HepG2 (cell line): ENCODE measurements at regions not wholly inside any gene's neighbourhood (a gene's known extent, or its start where the extent isn't known, plus 50 kb on each side); places are given as distances from the start of the nearest gene placed in this dataset.

Source experiments
- ATAC-seq: fragments of 200-7000 bp; cut with Tn5 transposase; 3 replicates; pipeline ENCODE4 v1.9.1; 2020; ENCODE audit warnings: mild to moderate bottlenecking, moderate library complexity
- BruUV-seq: library from RNA; stranded (reverse); fragments of 400-500 nt; replicated peaks from 2 replicates; lab custom pipeline; 2021; lab: Mats Ljungman, UMichigan
- CTCF ChIA-PET: fragments of 300-600 bp; formaldehyde crosslinking; extraction: SDS; loops from one replicate; lab custom pipeline; 2021; ENCODE audit warnings: low total read pairs, inconsistent platforms, low intra/inter-chr PET ratio; lab: Yijun Ruan, JAX
- POLR2A ChIA-PET: fragments of 350-600 bp; sonication (Branson Sonifier 250); formaldehyde crosslinking; loops from one replicate; lab custom pipeline; 2020; ENCODE audit warnings: antibody characterized with exemption, inconsistent platforms; lab: Yijun Ruan, JAX
- DNase-seq: peaks from one replicate; pipeline ENCODE4 v3.0.0-alpha.2; 2015; ENCODE audit warnings: low spot score
- FAIRE-seq: peaks from 3 replicates; lab custom pipeline; 2011; peaks lifted over from hg19 to GRCh38; lab: Jason Lieb, UNC
- H2AFZ ChIP-seq: one replicate; pipeline ENCODE4 v1.6.1; 2011; ENCODE audit warnings: low read length, inconsistent platforms
- H3K27ac ChIP-seq: fragments of 300-600 bp; 3 replicates; pipeline ENCODE4 v1.8.0; 2011; ENCODE audit warnings: mixed run types, mild to moderate bottlenecking, mixed read lengths, low read length, inconsistent platforms; ENCODE audit not compliant: insufficient read depth; ENCODE audit errors: extremely low read length
- H3K27me3 ChIP-seq, 2 experiments: fragments of 200-600 bp in 1 of 2; 2 replicates in 1 of 2; 3 replicates in 1 of 2; pipeline versions ENCODE4 v1.6.0 to v1.8.0; 2011; ENCODE audit warnings: low read length in 2 of 2, mild to moderate bottlenecking in 2 of 2, moderate library complexity in 2 of 2, inconsistent platforms in 1 of 2; ENCODE audit not compliant: insufficient read depth in 2 of 2, control insufficient read depth in 1 of 2
- H3K36me3 ChIP-seq, 2 experiments: fragments of 200-600 bp in 1 of 2; replicated peaks in 1 of 2; 2 replicates in 1 of 2; 3 replicates in 1 of 2; pipeline versions ENCODE4 v1.5.1 to v1.8.0; 2011; ENCODE audit warnings: low read length in 2 of 2, inconsistent platforms in 1 of 2; ENCODE audit not compliant: insufficient read depth in 2 of 2, control insufficient read depth in 1 of 2
- H3K4me1 ChIP-seq: 2 replicates; pipeline ENCODE4 v1.5.1; 2012; ENCODE audit warnings: low read length, inconsistent platforms; ENCODE audit not compliant: insufficient read depth
- H3K4me2 ChIP-seq: 2 replicates; pipeline ENCODE4 v1.6.0; 2011; ENCODE audit warnings: low read depth, low read length, inconsistent platforms
- H3K4me3 ChIP-seq, 3 experiments: fragments of 200-600 bp in 1 of 3; sonication (generic), shearing (Covaris generic) in 1 of 3; replicated peaks in 1 of 3; 2 replicates each; pipeline ENCODE4 v1.5.1; 2011 to 2016; ENCODE audit warnings: low read length in 3 of 3, inconsistent platforms in 2 of 3, low read depth in 2 of 3, mild to moderate bottlenecking in 2 of 3, control low read depth in 1 of 3, mixed read lengths in 1 of 3; ENCODE audit not compliant: insufficient read depth in 1 of 3
- H3K79me2 ChIP-seq: one replicate; pipeline ENCODE4 v1.6.1; 2011; ENCODE audit warnings: low read length, inconsistent platforms; ENCODE audit not compliant: insufficient read depth
- H3K9ac ChIP-seq: 2 replicates; pipeline ENCODE4 v1.6.0; 2011; ENCODE audit warnings: mild to moderate bottlenecking, low read depth, low read length, inconsistent platforms; ENCODE audit not compliant: insufficient read depth
- H3K9me3 ChIP-seq: 2 replicates; pipeline ENCODE4 v1.5.1; 2012; ENCODE audit warnings: mild to moderate bottlenecking, low read length
- H4K20me1 ChIP-seq: 2 replicates; pipeline ENCODE4 v1.6.0; 2011; ENCODE audit warnings: inconsistent platforms, mild to moderate bottlenecking, low read length, moderate library complexity; ENCODE audit not compliant: insufficient read depth
- ADNP ChIP-seq: sonication (generic); formaldehyde crosslinking; IDR thresholded peaks from 2 replicates; pipeline ENCODE4 v1.4.0; 2020; ENCODE audit warnings: missing genetic modification reagents
- FOXK1 ChIP-seq: sonication (generic); formaldehyde crosslinking; IDR thresholded peaks from 2 replicates; pipeline ENCODE4 v1.4.0; 2020; ENCODE audit warnings: low read depth, missing genetic modification reagents, borderline replicate concordance
- HIVEP1 ChIP-seq: sonication (generic); formaldehyde crosslinking; IDR thresholded peaks from 2 replicates; pipeline ENCODE4 v1.4.0; 2020; ENCODE audit warnings: mild to moderate bottlenecking, missing genetic modification reagents
- KDM5B ChIP-seq: sonication (generic); formaldehyde crosslinking; IDR thresholded peaks from 2 replicates; pipeline ENCODE4 v1.4.0; 2020; ENCODE audit warnings: missing genetic modification reagents, mild to moderate bottlenecking, borderline replicate concordance
- KLF15 ChIP-seq: sonication (generic); formaldehyde crosslinking; IDR thresholded peaks from 2 replicates; pipeline ENCODE4 v1.8.1; 2023; ENCODE audit warnings: borderline replicate concordance, mild to moderate bottlenecking, inconsistent platforms, missing genetic modification reagents, mixed read lengths
- SP140L ChIP-seq: sonication (generic); formaldehyde crosslinking; IDR thresholded peaks from 2 replicates; pipeline ENCODE4 v1.4.0; 2020; ENCODE audit warnings: missing genetic modification reagents, borderline replicate concordance
- ZBTB20 ChIP-seq: sonication (generic); formaldehyde crosslinking; IDR thresholded peaks from 2 replicates; pipeline ENCODE4 v1.8.1; 2023; ENCODE audit warnings: missing genetic modification reagents, low read depth, mild to moderate bottlenecking, borderline replicate concordance
- ZSCAN21 ChIP-seq: sonication (generic); formaldehyde crosslinking; IDR thresholded peaks from 2 replicates; pipeline ENCODE4 v1.8.0; 2022; ENCODE audit warnings: mild to moderate bottlenecking, missing genetic modification reagents, moderate library complexity, borderline replicate concordance
- WGBS: methylation state at CpG from one replicate; pipeline ENCODE4 v1.1.6; 2017; ENCODE audit warnings: low lambda C conversion rate; 5-methylcytosine and 5-hydroxymethylcytosine counted together
- in situ Hi-C: cut with HindIII; loops from 2 replicates; pipeline ENCODE4 v1.10.0; 2017; ENCODE audit warnings: low pct_unique_long_range_greater_than_20kb; ENCODE audit not compliant: extremely low pct_ligation_motif_present
- intact Hi-C: fragments of 100-400 bp; cut with micrococcal nuclease; formaldehyde crosslinking; loops from one replicate; pipeline ENCODE4 v1.10.0; 2022; ENCODE audit not compliant: unreplicated experiment
- TF ChIP-seq, protein P1 (sequence below): sonication (generic); formaldehyde crosslinking; IDR thresholded peaks from 2 replicates; pipeline ENCODE4 v1.4.0; 2020; ENCODE audit warnings: missing genetic modification reagents
- TF ChIP-seq, protein P2 (sequence below): sonication (generic); formaldehyde crosslinking; IDR thresholded peaks from 2 replicates; pipeline ENCODE4 v1.4.0; 2020; ENCODE audit warnings: missing genetic modification reagents
- TF ChIP-seq, protein P3 (sequence below): IDR thresholded peaks from 2 replicates; pipeline ENCODE4 v1.6.1; 2016; ENCODE audit warnings: missing biosample characterization, missing genetic modification reagents, low read depth

DNA sequence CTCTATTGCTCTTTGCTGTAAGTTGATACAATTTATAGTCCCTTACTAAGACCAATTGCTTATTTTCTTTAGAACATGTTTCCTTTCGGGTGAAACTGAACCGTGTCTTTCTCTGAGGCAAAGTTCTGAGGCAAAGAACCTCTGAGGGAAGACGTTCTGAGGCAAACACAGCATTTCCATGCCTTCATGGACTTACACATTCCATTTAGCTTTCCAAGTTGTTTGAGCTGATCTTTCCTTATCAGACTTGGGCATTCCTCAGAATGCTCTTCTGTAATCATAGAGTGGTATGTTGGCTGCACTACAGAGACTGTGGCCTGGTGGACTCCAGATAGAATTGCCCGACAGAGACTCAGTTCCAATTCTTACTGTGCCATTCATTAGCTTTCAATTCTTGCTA is 579.1 kb downstream of the KCTD12 start:
- intact Hi-C loops (no loop called here), in situ Hi-C loops (no loop called here)
- H3K4me2 ChIP-seq: no peak overlapping the region
- H3K27me3 ChIP-seq: peaks cover 0 to 2% of the 10 kb centered on the region in 2 experiments; a peak in 1 of 5 replicates
- no peak overlapping the region for H3K9ac ChIP-seq
- no peak for TF ChIP-seq FOXK1
- no peak for TF ChIP-seq KLF15 (CRISPR knock-in tag)
- no peak for TF ChIP-seq HIVEP1 (CRISPR knock-in tag)
- TF ChIP-seq, protein P1, sequence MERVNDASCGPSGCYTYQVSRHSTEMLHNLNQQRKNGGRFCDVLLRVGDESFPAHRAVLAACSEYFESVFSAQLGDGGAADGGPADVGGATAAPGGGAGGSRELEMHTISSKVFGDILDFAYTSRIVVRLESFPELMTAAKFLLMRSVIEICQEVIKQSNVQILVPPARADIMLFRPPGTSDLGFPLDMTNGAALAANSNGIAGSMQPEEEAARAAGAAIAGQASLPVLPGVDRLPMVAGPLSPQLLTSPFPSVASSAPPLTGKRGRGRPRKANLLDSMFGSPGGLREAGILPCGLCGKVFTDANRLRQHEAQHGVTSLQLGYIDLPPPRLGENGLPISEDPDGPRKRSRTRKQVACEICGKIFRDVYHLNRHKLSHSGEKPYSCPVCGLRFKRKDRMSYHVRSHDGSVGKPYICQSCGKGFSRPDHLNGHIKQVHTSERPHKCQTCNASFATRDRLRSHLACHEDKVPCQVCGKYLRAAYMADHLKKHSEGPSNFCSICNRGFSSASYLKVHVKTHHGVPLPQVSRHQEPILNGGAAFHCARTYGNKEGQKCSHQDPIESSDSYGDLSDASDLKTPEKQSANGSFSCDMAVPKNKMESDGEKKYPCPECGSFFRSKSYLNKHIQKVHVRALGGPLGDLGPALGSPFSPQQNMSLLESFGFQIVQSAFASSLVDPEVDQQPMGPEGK (CRISPR knock-in tag): no peak
- TF ChIP-seq, protein P2, sequence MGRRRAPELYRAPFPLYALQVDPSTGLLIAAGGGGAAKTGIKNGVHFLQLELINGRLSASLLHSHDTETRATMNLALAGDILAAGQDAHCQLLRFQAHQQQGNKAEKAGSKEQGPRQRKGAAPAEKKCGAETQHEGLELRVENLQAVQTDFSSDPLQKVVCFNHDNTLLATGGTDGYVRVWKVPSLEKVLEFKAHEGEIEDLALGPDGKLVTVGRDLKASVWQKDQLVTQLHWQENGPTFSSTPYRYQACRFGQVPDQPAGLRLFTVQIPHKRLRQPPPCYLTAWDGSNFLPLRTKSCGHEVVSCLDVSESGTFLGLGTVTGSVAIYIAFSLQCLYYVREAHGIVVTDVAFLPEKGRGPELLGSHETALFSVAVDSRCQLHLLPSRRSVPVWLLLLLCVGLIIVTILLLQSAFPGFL (CRISPR knock-in tag): no peak
- no peak for TF ChIP-seq ADNP (CRISPR knock-in tag)
- TF ChIP-seq KDM5B (CRISPR knock-in tag): no peak
- TF ChIP-seq ZBTB20 (CRISPR knock-in tag): no peak
- no peak for TF ChIP-seq ZSCAN21 (CRISPR knock-in tag)
- TF ChIP-seq SP140L (CRISPR knock-in tag): no peak
- TF ChIP-seq, protein P3, sequence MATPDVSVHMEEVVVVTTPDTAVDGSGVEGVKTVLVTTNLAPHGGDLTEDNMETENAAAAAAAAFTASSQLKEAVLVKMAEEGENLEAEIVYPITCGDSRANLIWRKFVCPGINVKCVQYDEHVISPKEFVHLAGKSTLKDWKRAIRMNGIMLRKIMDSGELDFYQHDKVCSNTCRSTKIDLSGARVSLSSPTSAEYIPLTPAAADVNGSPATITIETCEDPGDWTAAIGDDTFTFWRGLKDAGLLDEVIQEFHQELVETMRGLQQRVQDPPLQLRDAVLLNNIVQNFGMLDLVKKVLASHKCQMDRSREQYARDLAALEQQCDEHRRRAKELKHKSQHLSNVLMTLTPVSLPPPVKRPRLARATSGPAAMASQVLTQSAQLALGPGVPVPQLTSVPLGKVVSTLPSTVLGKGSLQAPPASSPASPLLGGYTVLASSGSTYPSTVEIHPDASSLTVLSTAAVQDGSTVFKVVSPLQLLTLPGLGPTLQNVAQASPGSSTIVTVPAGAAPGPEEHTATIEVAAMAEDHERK: no peak
- no TSS peak for BruUV-seq
- no peak overlapping the region for H3K4me3 ChIP-seq
- WGBS: 3% methylated on average over 4 of the region's 4 CpGs
- H3K4me1 ChIP-seq: no peaks in the 10 kb centered on the region
- H3K27ac ChIP-seq: no peak overlapping the region
- POLR2A ChIA-PET: no interaction called here
- H3K36me3 ChIP-seq: no peaks in the 10 kb centered on the region
- H3K79me2 ChIP-seq: no peaks in the 10 kb centered on the region
- FAIRE-seq (no peak), DNase-seq (no peak), ATAC-seq (no peak)
- no peak overlapping the region for H2AFZ ChIP-seq
- CTCF ChIA-PET: no interaction called here
- no peaks in the 10 kb centered on the region for H4K20me1 ChIP-seq
- H3K9me3 ChIP-seq: no peaks in the 10 kb centered on the region
